ENCODE measurements at regions not wholly inside any gene's neighbourhood (a gene's known extent, or its start where the extent isn't known, plus 50 kb on each side); places are given as distances from the start of the nearest gene placed in this dataset.

- no peak for DNase-seq (ENCODE audit: low read depth, low spot score)
These were observed 55.8 kb upstream of the GSE1 start for GRCh38 chr16:85557083-85557970.

GRCh38 chr16:85557971-85558657 is 55.0 kb upstream of the GSE1 start:
- DNase-seq (ENCODE audit: low read depth, low spot score), result no peak

GRCh38 chr16:85560932-85561247 is 52.2 kb upstream of the GSE1 start:
- no peak for DNase-seq (ENCODE audit: low read depth, low spot score)

- DNase-seq (ENCODE audit: low read depth, low spot score), result no peak
These were observed 51.7 kb upstream of the GSE1 start for GRCh38 chr16:85561248-85562092.

- no peak for DNase-seq (ENCODE audit: low read depth, low spot score)
These were observed 50.9 kb upstream of the GSE1 start for GRCh38 chr16:85562093-85562786.

- DNase-seq (ENCODE audit: low read depth, low spot score), result no peak
These were observed 50.1 kb upstream of the GSE1 start for GRCh38 chr16:85563034-85563433.
